ENCODE measurements at regions not wholly inside any gene's neighbourhood (a gene's known extent, or its start where the extent isn't known, plus 50 kb on each side); places are given as distances from the start of the nearest gene placed in this dataset.

- no peak overlapping the region for H3K9ac ChIP-seq (ENCODE audit: low read length)
- H3K4me1 ChIP-seq (ENCODE audit: low read length), result peaks cover 65% of the 10 kb centered on the region
- no peaks in the 10 kb centered on the region for H3K79me2 ChIP-seq (ENCODE audit: low read length)
- no peaks in the 10 kb centered on the region for H4K20me1 ChIP-seq (ENCODE audit: insufficient read depth, low read length)
- no peak overlapping the region for H3K27ac ChIP-seq (ENCODE audit: low read length)
- TF ChIP-seq CTCF (IDR thresholded peaks at IDR 0.05; ENCODE audit: low read depth, low read length) (no peak), EZH2phosphoT487 (IDR thresholded peaks at IDR 0.05; ENCODE audit: low read depth) (no peak)
- H3K27me3 ChIP-seq (ENCODE audit: low read depth, low read length), result no peaks in the 10 kb centered on the region
- H3K36me3 ChIP-seq (replicated peaks; ENCODE audit: low read depth, low read length), result no peaks in the 10 kb centered on the region
- H2AFZ ChIP-seq (ENCODE audit: low read depth, low read length), result no peak overlapping the region; the same call in 1 of the 2 replicates
- H3K4me2 ChIP-seq (ENCODE audit: low read length), result no peak overlapping the region
- no peaks in the 10 kb centered on the region for H3K9me3 ChIP-seq (ENCODE audit: insufficient read depth, low read length)
- H3K4me3 ChIP-seq (ENCODE audit: low read length), result no peak overlapping the region
Measured at GRCh38 chr2:37568565-37568964, 102.9 kb downstream of the CDC42EP3 start.

- H3K27me3 ChIP-seq (ENCODE audit: low read depth, low read length), result no peaks in the 10 kb centered on the region
- peaks cover 72% of the 10 kb centered on the region for H3K4me1 ChIP-seq (ENCODE audit: low read length)
- no peak overlapping the region for H3K9ac ChIP-seq (ENCODE audit: low read length)
- H3K9me3 ChIP-seq (ENCODE audit: insufficient read depth, low read length), result no peaks in the 10 kb centered on the region
- H4K20me1 ChIP-seq (ENCODE audit: insufficient read depth, low read length), result no peaks in the 10 kb centered on the region
- no peak overlapping the region for H3K4me2 ChIP-seq (ENCODE audit: low read length)
- no peak overlapping the region for H2AFZ ChIP-seq (ENCODE audit: low read depth, low read length)
- no peak overlapping the region for H3K27ac ChIP-seq (ENCODE audit: low read length)
- no peaks in the 10 kb centered on the region for H3K36me3 ChIP-seq (replicated peaks; ENCODE audit: low read depth, low read length)
- TF ChIP-seq CTCF (IDR thresholded peaks at IDR 0.05; ENCODE audit: low read depth, low read length) (no peak), EZH2phosphoT487 (IDR thresholded peaks at IDR 0.05; ENCODE audit: low read depth) (no peak)
- no peak overlapping the region for H3K4me3 ChIP-seq (ENCODE audit: low read length)
- H3K79me2 ChIP-seq (ENCODE audit: low read length), result no peaks in the 10 kb centered on the region
Measured at GRCh38 chr2:37569131-37569823, 102.2 kb downstream of the CDC42EP3 start.

- peak overlapping the region; percentile 83 for H3K27ac ChIP-seq (ENCODE audit: low read length)
- peaks cover 78% of the 10 kb centered on the region for H3K4me1 ChIP-seq (ENCODE audit: low read length)
- no peaks in the 10 kb centered on the region for H3K36me3 ChIP-seq (replicated peaks; ENCODE audit: low read depth, low read length)
- no peaks in the 10 kb centered on the region for H3K9me3 ChIP-seq (ENCODE audit: insufficient read depth, low read length)
- no peaks in the 10 kb centered on the region for H3K79me2 ChIP-seq (ENCODE audit: low read length)
- peak overlapping the region; percentile 72 for H3K4me2 ChIP-seq (ENCODE audit: low read length)
- no peaks in the 10 kb centered on the region for H4K20me1 ChIP-seq (ENCODE audit: insufficient read depth, low read length)
- H3K9ac ChIP-seq (ENCODE audit: low read length), result peak overlapping the region; percentile 56; the same call in 1 of the 2 replicates
- H2AFZ ChIP-seq (ENCODE audit: low read depth, low read length), result peak overlapping the region; percentile 20; the same call in 1 of the 2 replicates
- no peaks in the 10 kb centered on the region for H3K27me3 ChIP-seq (ENCODE audit: low read depth, low read length)
- TF ChIP-seq CTCF (IDR thresholded peaks at IDR 0.05; ENCODE audit: low read depth, low read length) (no peak), EZH2phosphoT487 (IDR thresholded peaks at IDR 0.05; ENCODE audit: low read depth) (no peak)
- peak overlapping the region; percentile 46; the same call in 1 of the 2 replicates for H3K4me3 ChIP-seq (ENCODE audit: low read length)
Measured at GRCh38 chr2:37569986-37570679, 101.3 kb downstream of the CDC42EP3 start.

Data from OCI-LY3 (cell line).